ENCODE measurements at regions not wholly inside any gene's neighbourhood (a gene's known extent, or its start where the extent isn't known, plus 50 kb on each side); places are given as distances from the start of the nearest gene placed in this dataset.
"Not testable (repeated sequence)": the region's sequence is repeated elsewhere in the genome, so short reads cannot be mapped to it uniquely, and the experiment has no call there.

- H3K27me3 Mint-ChIP-seq, result no peaks in the 10 kb centered on the region
- H3K27ac Mint-ChIP-seq, result no peak overlapping the region
- H3K4me1 Mint-ChIP-seq, result no peaks in the 10 kb centered on the region
- no peaks in the 10 kb centered on the region for H3K36me3 Mint-ChIP-seq
- CTCF ChIA-PET, result no interaction called here
- H3K4me3 Mint-ChIP-seq, result no peak overlapping the region
- DNase-seq, result no peak
- no peaks in the 10 kb centered on the region for H3K9me3 Mint-ChIP-seq
Measured at GRCh38 chr12:19772776-19773175, 333.5 kb downstream of the AEBP2 start.

- Mint-ChIP-seq H3K27ac (no peak overlapping the region), H3K27me3 (no peaks in the 10 kb centered on the region), H3K4me3 (no peak overlapping the region), H3K9me3 (no peaks in the 10 kb centered on the region), H3K4me1 (no peaks in the 10 kb centered on the region), H3K36me3 (no peaks in the 10 kb centered on the region)
- CTCF ChIA-PET, result no interaction called here
- no peak for DNase-seq
Measured at GRCh38 chr12:19775241-19775640, 335.9 kb downstream of the AEBP2 start.

GRCh38 chr12:19775976-19776375, 336.7 kb downstream of the AEBP2 start:
- CTCF ChIA-PET, DNase-seq, H3K4me1 Mint-ChIP-seq, H3K4me3 Mint-ChIP-seq, H3K36me3 Mint-ChIP-seq, H3K27me3 Mint-ChIP-seq, H3K9me3 Mint-ChIP-seq, H3K27ac Mint-ChIP-seq: not testable (repeated sequence)

- H3K4me1 Mint-ChIP-seq, result no peaks in the 10 kb centered on the region
- no peaks in the 10 kb centered on the region for H3K36me3 Mint-ChIP-seq
- H3K27me3 Mint-ChIP-seq, result no peaks in the 10 kb centered on the region
- CTCF ChIA-PET, result no interaction called here
- H3K4me3 Mint-ChIP-seq, result no peak overlapping the region
- H3K9me3 Mint-ChIP-seq, result peaks cover 6% of the 10 kb centered on the region
- H3K27ac Mint-ChIP-seq, result no peak overlapping the region
- DNase-seq, result no peak
Measured at GRCh38 chr12:19778172-19778571, 338.9 kb downstream of the AEBP2 start.

GRCh38 chr12:19778797-19779196, 339.5 kb downstream of the AEBP2 start:
- CTCF ChIA-PET, result interaction anchor here (0.6 kb wide), 1 partner anchor 354 kb away, joined by 3 read pairs; no protein-coding TSS in a partner anchor
- no peak overlapping the region for H3K4me3 Mint-ChIP-seq
- no peaks in the 10 kb centered on the region for H3K27me3 Mint-ChIP-seq

GRCh38 chr12:19779395-19780056, 340.2 kb downstream of the AEBP2 start:
- Mint-ChIP-seq H3K4me1 (no peaks in the 10 kb centered on the region), H3K9me3 (peaks cover 6% of the 10 kb centered on the region), H3K36me3 (no peaks in the 10 kb centered on the region), H3K27me3 (no peaks in the 10 kb centered on the region), H3K27ac (no peak overlapping the region), H3K4me3 (no peak overlapping the region)
- CTCF ChIA-PET, result no interaction called here
- DNase-seq, result no peak

More at GRCh38 chr12:19778797-19779196, 339.5 kb downstream of the AEBP2 start:
- Mint-ChIP-seq H3K27ac (no peak overlapping the region), H3K36me3 (no peaks in the 10 kb centered on the region), H3K9me3 (peaks cover 6% of the 10 kb centered on the region), H3K4me1 (no peaks in the 10 kb centered on the region)
- DNase-seq, result no peak

- Mint-ChIP-seq H3K4me3 (no peak overlapping the region), H3K9me3 (peaks cover 6% of the 10 kb centered on the region), H3K27ac (no peak overlapping the region), H3K36me3 (no peaks in the 10 kb centered on the region), H3K27me3 (no peaks in the 10 kb centered on the region), H3K4me1 (no peaks in the 10 kb centered on the region)
- CTCF ChIA-PET, result no interaction called here
- DNase-seq, result no peak
Measured at GRCh38 chr12:19780460-19780859, 341.2 kb downstream of the AEBP2 start.

GRCh38 chr12:19783547-19784444, 344.5 kb downstream of the AEBP2 start:
- H3K27ac Mint-ChIP-seq, result no peak overlapping the region
- DNase-seq, result no peak
- no peaks in the 10 kb centered on the region for H3K4me1 Mint-ChIP-seq
- peaks cover 8% of the 10 kb centered on the region for H3K9me3 Mint-ChIP-seq
- H3K4me3 Mint-ChIP-seq, result no peak overlapping the region
- no peaks in the 10 kb centered on the region for H3K27me3 Mint-ChIP-seq
- CTCF ChIA-PET, result no interaction called here
- no peaks in the 10 kb centered on the region for H3K36me3 Mint-ChIP-seq

- CTCF ChIA-PET, result no interaction called here
- Mint-ChIP-seq H3K27me3 (no peaks in the 10 kb centered on the region), H3K4me3 (peak overlapping the region; percentile 12), H3K4me1 (peaks cover 22% of the 10 kb centered on the region), H3K27ac (peak overlapping the region; percentile 54), H3K36me3 (no peaks in the 10 kb centered on the region), H3K9me3 (peaks cover 4% of the 10 kb centered on the region)
- DNase-seq, result no peak
Measured at GRCh38 chr12:19792028-19792427, 352.7 kb downstream of the AEBP2 start.

- DNase-seq, result no peak
- peaks cover 4% of the 10 kb centered on the region for H3K9me3 Mint-ChIP-seq
- peaks cover 22% of the 10 kb centered on the region for H3K4me1 Mint-ChIP-seq
- no peak overlapping the region for H3K27ac Mint-ChIP-seq
- H3K27me3 Mint-ChIP-seq, result no peaks in the 10 kb centered on the region
- CTCF ChIA-PET, result no interaction called here
- no peak overlapping the region for H3K4me3 Mint-ChIP-seq
- no peaks in the 10 kb centered on the region for H3K36me3 Mint-ChIP-seq
Measured at GRCh38 chr12:19794116-19794515, 354.8 kb downstream of the AEBP2 start.

GRCh38 chr12:19799216-19799615, 359.9 kb downstream of the AEBP2 start:
- H3K9me3 Mint-ChIP-seq, result peaks cover 4% of the 10 kb centered on the region
- H3K27ac Mint-ChIP-seq, result no peak overlapping the region
- H3K4me3 Mint-ChIP-seq, result no peak overlapping the region
- CTCF ChIA-PET, result no interaction called here
- no peaks in the 10 kb centered on the region for H3K36me3 Mint-ChIP-seq
- peaks cover 3% of the 10 kb centered on the region for H3K4me1 Mint-ChIP-seq
- DNase-seq, result no peak
- no peaks in the 10 kb centered on the region for H3K27me3 Mint-ChIP-seq

GRCh38 chr12:19799895-19800602, 360.8 kb downstream of the AEBP2 start:
- H3K27ac Mint-ChIP-seq, result no peak overlapping the region
- no peak for DNase-seq
- peaks cover 3% of the 10 kb centered on the region for H3K4me1 Mint-ChIP-seq
- H3K36me3 Mint-ChIP-seq, result no peaks in the 10 kb centered on the region
- peaks cover 4% of the 10 kb centered on the region for H3K9me3 Mint-ChIP-seq
- no peak overlapping the region for H3K4me3 Mint-ChIP-seq
- CTCF ChIA-PET, result no interaction called here
- no peaks in the 10 kb centered on the region for H3K27me3 Mint-ChIP-seq

GRCh38 chr12:19800884-19801283, 361.6 kb downstream of the AEBP2 start:
- Mint-ChIP-seq H3K36me3 (no peaks in the 10 kb centered on the region), H3K27me3 (no peaks in the 10 kb centered on the region), H3K27ac (no peak overlapping the region), H3K4me1 (peaks cover 3% of the 10 kb centered on the region), H3K4me3 (no peak overlapping the region), H3K9me3 (peaks cover 4% of the 10 kb centered on the region)
- no peak for DNase-seq
- CTCF ChIA-PET, result no interaction called here

GRCh38 chr12:19801941-19802340, 362.6 kb downstream of the AEBP2 start:
- H3K4me1 Mint-ChIP-seq, result peaks cover 3% of the 10 kb centered on the region
- H3K4me3 Mint-ChIP-seq, result no peak overlapping the region
- no peak overlapping the region for H3K27ac Mint-ChIP-seq
- CTCF ChIA-PET, result no interaction called here
- peaks cover 4% of the 10 kb centered on the region for H3K9me3 Mint-ChIP-seq
- H3K36me3 Mint-ChIP-seq, result no peaks in the 10 kb centered on the region
- no peaks in the 10 kb centered on the region for H3K27me3 Mint-ChIP-seq
- no peak for DNase-seq

Measured in activated naive CD4-positive, alpha-beta T cell treated with anti-CD3 and anti-CD28 coated beads, Interleukin-2, amount 10 ng/mL, durations not matched to agents 7 days and 5 days (primary cell).